HCT116 (cell line): ENCODE measurements at regions not wholly inside any gene's neighbourhood (a gene's known extent, or its start where the extent isn't known, plus 50 kb on each side); places are given as distances from the start of the nearest gene placed in this dataset.

ENCODE experiments used
- CEBPB ChIP-seq: IDR thresholded peaks from 2 replicates; pipeline ENCODE4 v1.6.1; 2012; ENCODE audit warnings: low read depth
- EZH2 ChIP-seq: fragments of 200-600 bp; sonication (generic); IDR thresholded peaks from 2 replicates; pipeline ENCODE4 v1.6.1; 2017; ENCODE audit warnings: antibody characterized with exemption, mixed run types
- JUND ChIP-seq: IDR thresholded peaks from 2 replicates; pipeline ENCODE4 v1.6.1; 2012
- MAX ChIP-seq: IDR thresholded peaks from 2 replicates; pipeline ENCODE4 v1.6.1; 2012
- POLR2A ChIP-seq: IDR thresholded peaks from 2 replicates; pipeline ENCODE4 v1.7.0; 2011; ENCODE audit warnings: borderline replicate concordance; ENCODE audit not compliant: insufficient read depth, insufficient read length; ENCODE audit errors: extremely low read depth
- POLR2AphosphoS5 ChIP-seq: IDR thresholded peaks from 2 replicates; pipeline ENCODE4 v1.6.1; 2011; ENCODE audit warnings: mild to moderate bottlenecking, low read depth, low read length, moderate library complexity
- RAD21 ChIP-seq: IDR thresholded peaks from 2 replicates; pipeline ENCODE4 v1.6.1; 2012; ENCODE audit warnings: low read depth, mild to moderate bottlenecking
- SIN3A ChIP-seq: IDR thresholded peaks from 2 replicates; pipeline ENCODE4 v1.6.1; 2012; ENCODE audit warnings: low read depth
- SP1 ChIP-seq: IDR thresholded peaks from 2 replicates; pipeline ENCODE4 v1.6.1; 2012; ENCODE audit warnings: low read depth
- YY1 ChIP-seq: IDR thresholded peaks from 2 replicates; pipeline ENCODE4 v1.6.1; 2011; ENCODE audit warnings: low read length, low read depth, moderate library complexity, mild to moderate bottlenecking; ENCODE audit not compliant: insufficient replicate concordance; ENCODE audit errors: extremely low read depth
- ZFX ChIP-seq: fragments of 450-650 bp; IDR thresholded peaks from 2 replicates; pipeline ENCODE4 v1.6.1; 2017
- TF ChIP-seq, protein P1 (sequence below), 3 experiments: fragments of 200-600 bp in 1 of 3; sonication (generic) in 1 of 3; IDR thresholded peaks in 2 of 3; conservative IDR thresholded peaks in 1 of 3; 2 replicates each; pipeline ENCODE4 v1.5.1; 2012 to 2017; ENCODE audit warnings: low read depth in 2 of 3, low read length in 2 of 3, antibody characterized with exemption in 1 of 3, borderline replicate concordance in 1 of 3, control low read depth in 1 of 3, mild to moderate bottlenecking in 1 of 3, mixed read lengths in 1 of 3, mixed run types in 1 of 3, moderate library complexity in 1 of 3; ENCODE audit not compliant: insufficient read depth in 1 of 3
- TF ChIP-seq, protein P2 (sequence below): IDR thresholded peaks from 2 replicates; pipeline ENCODE4 v1.6.1; 2012; ENCODE audit warnings: low read depth

DNA sequence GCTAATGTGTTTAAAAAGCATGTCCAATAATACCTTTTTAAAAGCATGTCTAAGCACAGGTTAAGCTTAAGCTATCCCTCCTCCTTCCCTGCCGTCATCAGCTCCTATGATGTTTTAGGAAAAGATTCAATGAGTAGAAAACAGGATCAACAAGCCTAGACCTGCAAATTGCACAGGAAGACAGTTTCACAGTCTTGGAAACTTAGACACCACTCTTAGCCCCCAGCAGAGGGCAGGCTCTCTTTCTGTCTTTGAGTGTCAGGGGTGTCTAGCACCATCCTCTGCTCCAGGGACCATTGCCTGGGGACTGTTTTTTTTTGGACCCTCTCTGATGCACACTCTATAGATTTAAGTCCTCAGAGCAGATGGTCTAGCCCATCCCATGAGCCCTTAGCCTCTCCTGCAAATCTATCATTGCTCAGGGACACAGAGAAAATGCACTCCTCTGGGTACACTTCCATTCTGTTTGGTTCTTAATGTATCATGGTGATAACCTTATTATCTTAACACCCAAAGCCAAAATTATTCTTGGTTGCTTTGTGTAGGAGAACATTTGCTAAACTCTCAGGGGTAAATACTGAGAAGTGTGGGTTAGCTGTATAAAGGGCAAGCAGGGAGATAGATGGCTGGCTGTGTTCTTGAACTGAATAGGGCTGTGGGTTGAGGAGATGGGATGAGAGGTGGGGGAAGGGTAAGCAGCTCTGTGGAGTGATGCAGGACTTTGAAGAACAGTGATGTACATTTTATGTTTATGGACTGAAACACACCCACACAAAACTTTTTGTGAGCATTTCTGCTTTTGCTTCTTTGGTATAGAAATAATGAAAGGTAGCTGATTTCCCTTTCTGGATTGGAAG lies 259.9 kb upstream of the DDHD1 start:
- TF ChIP-seq, protein P1, sequence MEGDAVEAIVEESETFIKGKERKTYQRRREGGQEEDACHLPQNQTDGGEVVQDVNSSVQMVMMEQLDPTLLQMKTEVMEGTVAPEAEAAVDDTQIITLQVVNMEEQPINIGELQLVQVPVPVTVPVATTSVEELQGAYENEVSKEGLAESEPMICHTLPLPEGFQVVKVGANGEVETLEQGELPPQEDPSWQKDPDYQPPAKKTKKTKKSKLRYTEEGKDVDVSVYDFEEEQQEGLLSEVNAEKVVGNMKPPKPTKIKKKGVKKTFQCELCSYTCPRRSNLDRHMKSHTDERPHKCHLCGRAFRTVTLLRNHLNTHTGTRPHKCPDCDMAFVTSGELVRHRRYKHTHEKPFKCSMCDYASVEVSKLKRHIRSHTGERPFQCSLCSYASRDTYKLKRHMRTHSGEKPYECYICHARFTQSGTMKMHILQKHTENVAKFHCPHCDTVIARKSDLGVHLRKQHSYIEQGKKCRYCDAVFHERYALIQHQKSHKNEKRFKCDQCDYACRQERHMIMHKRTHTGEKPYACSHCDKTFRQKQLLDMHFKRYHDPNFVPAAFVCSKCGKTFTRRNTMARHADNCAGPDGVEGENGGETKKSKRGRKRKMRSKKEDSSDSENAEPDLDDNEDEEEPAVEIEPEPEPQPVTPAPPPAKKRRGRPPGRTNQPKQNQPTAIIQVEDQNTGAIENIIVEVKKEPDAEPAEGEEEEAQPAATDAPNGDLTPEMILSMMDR (IDR thresholded peaks at IDR 0.05 in 2 of 3, conservative IDR thresholded peaks at IDR 0.05 in 1 of 3; ENCODE audit: borderline replicate concordance in 1 of 3, insufficient read depth in 1 of 3, low read depth in 2 of 3, low read length in 2 of 3): peak in 2 of 3 experiments; percentile 63 to 66; a peak in 4 of 6 replicates
- no peak for TF ChIP-seq ZFX
- no peak for TF ChIP-seq POLR2A
- no peak for TF ChIP-seq EZH2
- TF ChIP-seq RAD21: peak; percentile 40; the same call in 1 of the 2 replicates
- TF ChIP-seq SIN3A: no peak
- no peak for TF ChIP-seq MAX
- no peak for TF ChIP-seq YY1
- TF ChIP-seq POLR2AphosphoS5: no peak
- TF ChIP-seq SP1: no peak
- no peak for TF ChIP-seq CEBPB
- TF ChIP-seq JUND: no peak
- TF ChIP-seq, protein P2, sequence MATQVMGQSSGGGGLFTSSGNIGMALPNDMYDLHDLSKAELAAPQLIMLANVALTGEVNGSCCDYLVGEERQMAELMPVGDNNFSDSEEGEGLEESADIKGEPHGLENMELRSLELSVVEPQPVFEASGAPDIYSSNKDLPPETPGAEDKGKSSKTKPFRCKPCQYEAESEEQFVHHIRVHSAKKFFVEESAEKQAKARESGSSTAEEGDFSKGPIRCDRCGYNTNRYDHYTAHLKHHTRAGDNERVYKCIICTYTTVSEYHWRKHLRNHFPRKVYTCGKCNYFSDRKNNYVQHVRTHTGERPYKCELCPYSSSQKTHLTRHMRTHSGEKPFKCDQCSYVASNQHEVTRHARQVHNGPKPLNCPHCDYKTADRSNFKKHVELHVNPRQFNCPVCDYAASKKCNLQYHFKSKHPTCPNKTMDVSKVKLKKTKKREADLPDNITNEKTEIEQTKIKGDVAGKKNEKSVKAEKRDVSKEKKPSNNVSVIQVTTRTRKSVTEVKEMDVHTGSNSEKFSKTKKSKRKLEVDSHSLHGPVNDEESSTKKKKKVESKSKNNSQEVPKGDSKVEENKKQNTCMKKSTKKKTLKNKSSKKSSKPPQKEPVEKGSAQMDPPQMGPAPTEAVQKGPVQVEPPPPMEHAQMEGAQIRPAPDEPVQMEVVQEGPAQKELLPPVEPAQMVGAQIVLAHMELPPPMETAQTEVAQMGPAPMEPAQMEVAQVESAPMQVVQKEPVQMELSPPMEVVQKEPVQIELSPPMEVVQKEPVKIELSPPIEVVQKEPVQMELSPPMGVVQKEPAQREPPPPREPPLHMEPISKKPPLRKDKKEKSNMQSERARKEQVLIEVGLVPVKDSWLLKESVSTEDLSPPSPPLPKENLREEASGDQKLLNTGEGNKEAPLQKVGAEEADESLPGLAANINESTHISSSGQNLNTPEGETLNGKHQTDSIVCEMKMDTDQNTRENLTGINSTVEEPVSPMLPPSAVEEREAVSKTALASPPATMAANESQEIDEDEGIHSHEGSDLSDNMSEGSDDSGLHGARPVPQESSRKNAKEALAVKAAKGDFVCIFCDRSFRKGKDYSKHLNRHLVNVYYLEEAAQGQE: no peak
